ENCODE measurements at regions not wholly inside any gene's neighbourhood (a gene's known extent, or its start where the extent isn't known, plus 50 kb on each side); places are given as distances from the start of the nearest gene placed in this dataset.

DNA sequence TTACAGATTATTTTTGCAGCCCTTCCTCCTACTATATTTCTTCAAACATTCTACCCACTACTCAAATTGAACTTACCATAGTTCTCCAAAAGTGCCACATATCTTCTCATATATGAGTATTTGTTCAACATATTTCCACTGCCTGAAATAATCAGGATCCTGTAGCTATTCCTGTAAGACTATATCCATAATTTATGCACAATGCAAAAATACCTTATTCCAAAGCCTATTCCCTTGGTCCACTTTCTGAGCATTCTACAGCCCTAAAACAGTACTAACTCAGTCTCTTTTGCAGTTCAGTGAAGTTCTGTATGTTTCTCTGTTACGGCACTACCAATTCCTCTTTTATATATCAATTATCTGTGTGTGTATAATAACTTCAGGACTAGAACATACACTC lies 1283.7 kb upstream of the ADGRL2 start:
- TF ChIP-seq TAF1 (IDR thresholded peaks at IDR 0.05; ENCODE audit: low read depth) (no peak), EZH2 (IDR thresholded peaks at IDR 0.05; ENCODE audit: borderline replicate concordance, insufficient read depth, low read length, poor library complexity, severe bottlenecking) (no peak), EP300 (conservative IDR thresholded peaks at IDR 0.05; ENCODE audit: poor library complexity, severe bottlenecking) (no peak), POLR2AphosphoS5 (IDR thresholded peaks at IDR 0.05) (no peak), RAD21 (conservative IDR thresholded peaks at IDR 0.05) (no peak), MXI1 (conservative IDR thresholded peaks at IDR 0.05; ENCODE audit: poor library complexity, severe bottlenecking) (no peak)
- TF ChIP-seq, protein P1, sequence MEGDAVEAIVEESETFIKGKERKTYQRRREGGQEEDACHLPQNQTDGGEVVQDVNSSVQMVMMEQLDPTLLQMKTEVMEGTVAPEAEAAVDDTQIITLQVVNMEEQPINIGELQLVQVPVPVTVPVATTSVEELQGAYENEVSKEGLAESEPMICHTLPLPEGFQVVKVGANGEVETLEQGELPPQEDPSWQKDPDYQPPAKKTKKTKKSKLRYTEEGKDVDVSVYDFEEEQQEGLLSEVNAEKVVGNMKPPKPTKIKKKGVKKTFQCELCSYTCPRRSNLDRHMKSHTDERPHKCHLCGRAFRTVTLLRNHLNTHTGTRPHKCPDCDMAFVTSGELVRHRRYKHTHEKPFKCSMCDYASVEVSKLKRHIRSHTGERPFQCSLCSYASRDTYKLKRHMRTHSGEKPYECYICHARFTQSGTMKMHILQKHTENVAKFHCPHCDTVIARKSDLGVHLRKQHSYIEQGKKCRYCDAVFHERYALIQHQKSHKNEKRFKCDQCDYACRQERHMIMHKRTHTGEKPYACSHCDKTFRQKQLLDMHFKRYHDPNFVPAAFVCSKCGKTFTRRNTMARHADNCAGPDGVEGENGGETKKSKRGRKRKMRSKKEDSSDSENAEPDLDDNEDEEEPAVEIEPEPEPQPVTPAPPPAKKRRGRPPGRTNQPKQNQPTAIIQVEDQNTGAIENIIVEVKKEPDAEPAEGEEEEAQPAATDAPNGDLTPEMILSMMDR (IDR thresholded peaks at IDR 0.05; ENCODE audit: poor library complexity, severe bottlenecking): no peak
- no peak overlapping the region for H3K27ac ChIP-seq (ENCODE audit: low read length)
- H3K4me2 ChIP-seq (ENCODE audit: low read length): no peak overlapping the region
- no peaks in the 10 kb centered on the region for H3K9me2 ChIP-seq (ENCODE audit: insufficient read depth, low read length)
- no peak overlapping the region for H3K9ac ChIP-seq (ENCODE audit: low read length)
- no peaks in the 10 kb centered on the region for H3F3A ChIP-seq (ENCODE audit: insufficient read depth, low read length, poor library complexity, severe bottlenecking)
- H3K36me3 ChIP-seq (ENCODE audit: insufficient read depth, low read length): no peaks in the 10 kb centered on the region
- no peaks in the 10 kb centered on the region for H3K79me2 ChIP-seq (replicated peaks; ENCODE audit: insufficient read depth, low read length)
- H3K9me3 ChIP-seq (ENCODE audit: low read length): no peaks in the 10 kb centered on the region
- H4K20me1 ChIP-seq (ENCODE audit: insufficient read depth): no peaks in the 10 kb centered on the region
- H3K4me3 ChIP-seq (ENCODE audit: low read length): no peak overlapping the region
- no peak overlapping the region for H2AFZ ChIP-seq (ENCODE audit: low read depth, low read length)
- no peaks in the 10 kb centered on the region for H3K27me3 ChIP-seq (ENCODE audit: insufficient read depth, low read depth, low read length)

DNA sequence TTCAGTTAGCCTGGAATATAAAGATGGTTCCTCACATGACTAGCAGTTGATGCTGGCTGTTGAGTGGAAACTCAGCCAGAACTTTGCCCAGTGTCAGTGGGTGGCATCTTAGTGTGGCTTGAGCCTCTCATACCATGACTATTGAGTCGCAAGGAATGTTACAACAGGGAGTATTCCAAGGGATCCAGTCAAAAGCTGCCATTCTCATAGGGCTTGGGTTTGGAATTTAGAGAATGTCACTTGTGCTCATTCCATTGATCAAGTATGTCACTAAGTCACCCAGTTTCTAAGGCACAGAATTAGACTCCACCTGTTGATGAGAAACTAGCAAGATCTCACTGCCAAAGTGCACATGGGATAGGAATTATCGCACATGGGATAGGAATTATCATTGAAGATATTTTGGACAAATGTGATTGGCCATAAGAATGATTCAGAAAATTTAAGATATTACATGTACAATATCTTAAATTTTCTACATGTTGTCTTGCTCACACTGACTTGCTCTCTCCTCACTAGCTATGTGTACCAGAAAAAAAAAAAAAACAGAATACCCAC lies 1290.7 kb upstream of the ADGRL2 start:
- Histone ChIP-seq H3K79me2 (replicated peaks; ENCODE audit: insufficient read depth, low read length) (no peaks in the 10 kb centered on the region), H3F3A (ENCODE audit: insufficient read depth, low read length, poor library complexity, severe bottlenecking) (no peaks in the 10 kb centered on the region), H3K4me2 (ENCODE audit: low read length) (no peak overlapping the region), H3K9me2 (ENCODE audit: insufficient read depth, low read length) (no peaks in the 10 kb centered on the region), H3K9me3 (ENCODE audit: low read length) (no peaks in the 10 kb centered on the region), H2AFZ (ENCODE audit: low read depth, low read length) (no peak overlapping the region), H3K9ac (ENCODE audit: low read length) (no peak overlapping the region), H3K4me3 (ENCODE audit: low read length) (no peak overlapping the region), H3K36me3 (ENCODE audit: insufficient read depth, low read length) (no peaks in the 10 kb centered on the region), H3K27me3 (ENCODE audit: insufficient read depth, low read depth, low read length) (no peaks in the 10 kb centered on the region), H4K20me1 (ENCODE audit: insufficient read depth) (no peaks in the 10 kb centered on the region), H3K27ac (ENCODE audit: low read length) (no peak overlapping the region)
- TF ChIP-seq EP300 (conservative IDR thresholded peaks at IDR 0.05; ENCODE audit: poor library complexity, severe bottlenecking): no peak
- no peak for TF ChIP-seq SMC3 (conservative IDR thresholded peaks at IDR 0.05; ENCODE audit: poor library complexity)
- TF ChIP-seq RAD21 (conservative IDR thresholded peaks at IDR 0.05): no peak
- no peak for TF ChIP-seq TAF1 (IDR thresholded peaks at IDR 0.05; ENCODE audit: low read depth)
- TF ChIP-seq MXI1 (conservative IDR thresholded peaks at IDR 0.05; ENCODE audit: poor library complexity, severe bottlenecking): no peak
- no peak for TF ChIP-seq EZH2 (IDR thresholded peaks at IDR 0.05; ENCODE audit: borderline replicate concordance, insufficient read depth, low read length, poor library complexity, severe bottlenecking)
- TF ChIP-seq, protein P2, sequence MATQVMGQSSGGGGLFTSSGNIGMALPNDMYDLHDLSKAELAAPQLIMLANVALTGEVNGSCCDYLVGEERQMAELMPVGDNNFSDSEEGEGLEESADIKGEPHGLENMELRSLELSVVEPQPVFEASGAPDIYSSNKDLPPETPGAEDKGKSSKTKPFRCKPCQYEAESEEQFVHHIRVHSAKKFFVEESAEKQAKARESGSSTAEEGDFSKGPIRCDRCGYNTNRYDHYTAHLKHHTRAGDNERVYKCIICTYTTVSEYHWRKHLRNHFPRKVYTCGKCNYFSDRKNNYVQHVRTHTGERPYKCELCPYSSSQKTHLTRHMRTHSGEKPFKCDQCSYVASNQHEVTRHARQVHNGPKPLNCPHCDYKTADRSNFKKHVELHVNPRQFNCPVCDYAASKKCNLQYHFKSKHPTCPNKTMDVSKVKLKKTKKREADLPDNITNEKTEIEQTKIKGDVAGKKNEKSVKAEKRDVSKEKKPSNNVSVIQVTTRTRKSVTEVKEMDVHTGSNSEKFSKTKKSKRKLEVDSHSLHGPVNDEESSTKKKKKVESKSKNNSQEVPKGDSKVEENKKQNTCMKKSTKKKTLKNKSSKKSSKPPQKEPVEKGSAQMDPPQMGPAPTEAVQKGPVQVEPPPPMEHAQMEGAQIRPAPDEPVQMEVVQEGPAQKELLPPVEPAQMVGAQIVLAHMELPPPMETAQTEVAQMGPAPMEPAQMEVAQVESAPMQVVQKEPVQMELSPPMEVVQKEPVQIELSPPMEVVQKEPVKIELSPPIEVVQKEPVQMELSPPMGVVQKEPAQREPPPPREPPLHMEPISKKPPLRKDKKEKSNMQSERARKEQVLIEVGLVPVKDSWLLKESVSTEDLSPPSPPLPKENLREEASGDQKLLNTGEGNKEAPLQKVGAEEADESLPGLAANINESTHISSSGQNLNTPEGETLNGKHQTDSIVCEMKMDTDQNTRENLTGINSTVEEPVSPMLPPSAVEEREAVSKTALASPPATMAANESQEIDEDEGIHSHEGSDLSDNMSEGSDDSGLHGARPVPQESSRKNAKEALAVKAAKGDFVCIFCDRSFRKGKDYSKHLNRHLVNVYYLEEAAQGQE (IDR thresholded peaks at IDR 0.05; ENCODE audit: borderline replicate concordance): no peak
- TF ChIP-seq POLR2AphosphoS5 (IDR thresholded peaks at IDR 0.05): no peak
- TF ChIP-seq, protein P1 (IDR thresholded peaks at IDR 0.05; ENCODE audit: poor library complexity, severe bottlenecking): no peak

Data from neural cell (in vitro differentiated cells).